Psoas muscle (tissue), 7 donors: ENCODE measurements at regions not wholly inside any gene's neighbourhood (a gene's known extent, or its start where the extent isn't known, plus 50 kb on each side); places are given as distances from the start of the nearest gene placed in this dataset.

ENCODE experiments used
- ATAC-seq, 4 donors: fragments of 200-7000 bp; cut with Tn5 transposase; one replicate each; pipeline ENCODE4 v1.9.1; 2020; ENCODE audit warnings: moderate library complexity in 3 of 4, mild to moderate bottlenecking in 2 of 4
- DNase-seq, 2 donors: peaks; one replicate each; pipeline ENCODE4 v3.0.0-alpha.2; 2020
- H3K27ac ChIP-seq: fragments of 200-600 bp; one replicate; pipeline ENCODE4 v1.8.0; 2022
- H3K27me3 ChIP-seq, 3 donors: fragments of 200-600 bp in 1 of 3; one replicate each; pipeline versions ENCODE4 v1.6.1 to v1.8.0; 2013 to 2022; ENCODE audit warnings: low read length in 2 of 3, mild to moderate bottlenecking in 2 of 3, moderate library complexity in 1 of 3; ENCODE audit not compliant: insufficient read depth in 3 of 3
- H3K36me3 ChIP-seq, 2 donors: fragments of 200-600 bp in 1 of 2; one replicate each; pipeline versions ENCODE4 v1.6.1 to v1.8.0; 2013 to 2022; ENCODE audit warnings: low read depth in 1 of 2, mild to moderate bottlenecking in 1 of 2, moderate library complexity in 1 of 2; ENCODE audit not compliant: insufficient read depth in 1 of 2
- H3K4me1 ChIP-seq: fragments of 200-600 bp; one replicate; pipeline ENCODE4 v1.8.0; 2022
- H3K4me3 ChIP-seq: fragments of 200-600 bp; one replicate; pipeline ENCODE4 v1.8.0; 2022; ENCODE audit warnings: mild to moderate bottlenecking
- H3K9me3 ChIP-seq: fragments of 200-600 bp; one replicate; pipeline ENCODE4 v1.8.0; 2022
- CTCF ChIP-seq: fragments of 200-600 bp; IDR thresholded peaks from one replicate; pipeline ENCODE4 v1.8.0; 2022; ENCODE audit warnings: antibody characterized with exemption
- WGBS, 3 donors: extraction: QIAGEN DNeasy Blood & Tissue Kit; methylation state at CpG; one replicate each; pipeline versions ENCODE4 v1.1.6 to v1.1.7; 2013; 5-methylcytosine and 5-hydroxymethylcytosine counted together
- intact Hi-C, 2 donors: fragments of 100-400 bp; cut with DNase I; formaldehyde crosslinking; loops; one replicate each; pipeline versions ENCODE4 v1.11.0 to v1.14.2; 2022
- donor health status: healthy with polysubstance abuse.
- donor health status: DM: no; HTN: no; CAD: no; lungs with moderate emphysema.
- donor health status: Bipolar disorder and iron deficiency.
- donor health status: healthy.
- donor health status: DM: yes; HTN: yes; CAD: no.
- donor health status: DM: no; HTN: no; CAD: no.
- donor health status: DM: yes; HTN: yes; CAD: no.

GRCh38 chr9:89752154-89752553, 147.3 kb downstream of the GADD45G start:
- intact Hi-C loops, result no loop called here
- H3K27me3 ChIP-seq, result no peaks in the 10 kb centered on the region
- ATAC-seq, result no peak
- no peak for DNase-seq
- peaks cover 10% of the 10 kb centered on the region for H3K4me1 ChIP-seq
- no peaks in the 10 kb centered on the region for H3K9me3 ChIP-seq
- H3K36me3 ChIP-seq, result no peaks in the 10 kb centered on the region
- no peak overlapping the region for H3K4me3 ChIP-seq
- H3K27ac ChIP-seq, result no peak overlapping the region
- 94 to 98% (median 96%) methylated on average over 4 of the region's 4 CpGs for WGBS, 3 donors
- no peak for TF ChIP-seq CTCF

GRCh38 chr9:89753472-89754055, 148.8 kb downstream of the GADD45G start:
- H3K36me3 ChIP-seq, result no peaks in the 10 kb centered on the region
- H3K27ac ChIP-seq, result no peak overlapping the region
- no peaks in the 10 kb centered on the region for H3K27me3 ChIP-seq
- no peak overlapping the region for H3K4me3 ChIP-seq
- intact Hi-C loops, result no loop called here
- no peak for TF ChIP-seq CTCF
- no peak for DNase-seq
- no peaks in the 10 kb centered on the region for H3K9me3 ChIP-seq
- H3K4me1 ChIP-seq, result peaks cover 10% of the 10 kb centered on the region
- no peak for ATAC-seq
- WGBS, 3 donors, result 85 to 90% (median 88%) methylated on average over 6 of the region's 6 CpGs

- ATAC-seq, result no peak
- no peaks in the 10 kb centered on the region for H3K9me3 ChIP-seq
- H3K4me3 ChIP-seq, result no peak overlapping the region
- H3K27ac ChIP-seq, result no peak overlapping the region
- no peaks in the 10 kb centered on the region for H3K27me3 ChIP-seq
- H3K4me1 ChIP-seq, result peaks cover 10% of the 10 kb centered on the region
- no peaks in the 10 kb centered on the region for H3K36me3 ChIP-seq
- DNase-seq, result no peak
- 94 to 100% (median 96%) methylated on average over 1 of the region's 1 CpG for WGBS, 3 donors
- TF ChIP-seq CTCF, result no peak
- intact Hi-C loops, result no loop called here
These were observed 149.4 kb downstream of the GADD45G start for GRCh38 chr9:89754193-89754592.

DNA sequence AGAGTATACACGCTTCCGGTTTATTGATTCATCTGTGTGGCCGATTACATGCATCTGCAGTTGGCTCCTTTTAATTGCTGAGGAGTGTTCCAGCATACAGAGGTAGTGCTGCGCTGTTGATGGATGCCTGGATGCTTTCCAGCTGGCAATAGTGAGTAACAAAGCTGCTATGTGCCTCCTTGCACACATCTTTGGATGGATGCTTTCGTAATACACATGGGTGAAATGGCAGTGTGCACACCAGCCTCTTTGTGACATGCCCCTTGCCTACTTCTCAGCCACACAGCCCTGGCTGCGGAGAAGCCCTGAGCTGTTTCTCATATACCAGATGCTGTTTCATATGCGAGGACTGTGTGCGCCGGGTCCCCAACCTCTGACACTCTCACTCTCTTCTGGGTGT, 151.0 kb downstream of the GADD45G start:
- no peaks in the 10 kb centered on the region for H3K27me3 ChIP-seq
- no peak for DNase-seq
- no peaks in the 10 kb centered on the region for H3K36me3 ChIP-seq
- no peak for TF ChIP-seq CTCF
- no peak overlapping the region for H3K4me3 ChIP-seq
- H3K4me1 ChIP-seq, result peaks cover 10% of the 10 kb centered on the region
- no peak for ATAC-seq
- intact Hi-C loops, result no loop called here
- WGBS, 3 donors, result 74 to 80% (median 80%) methylated on average over 9 of the region's 9 CpGs
- H3K27ac ChIP-seq, result no peak overlapping the region
- H3K9me3 ChIP-seq, result no peaks in the 10 kb centered on the region

DNA sequence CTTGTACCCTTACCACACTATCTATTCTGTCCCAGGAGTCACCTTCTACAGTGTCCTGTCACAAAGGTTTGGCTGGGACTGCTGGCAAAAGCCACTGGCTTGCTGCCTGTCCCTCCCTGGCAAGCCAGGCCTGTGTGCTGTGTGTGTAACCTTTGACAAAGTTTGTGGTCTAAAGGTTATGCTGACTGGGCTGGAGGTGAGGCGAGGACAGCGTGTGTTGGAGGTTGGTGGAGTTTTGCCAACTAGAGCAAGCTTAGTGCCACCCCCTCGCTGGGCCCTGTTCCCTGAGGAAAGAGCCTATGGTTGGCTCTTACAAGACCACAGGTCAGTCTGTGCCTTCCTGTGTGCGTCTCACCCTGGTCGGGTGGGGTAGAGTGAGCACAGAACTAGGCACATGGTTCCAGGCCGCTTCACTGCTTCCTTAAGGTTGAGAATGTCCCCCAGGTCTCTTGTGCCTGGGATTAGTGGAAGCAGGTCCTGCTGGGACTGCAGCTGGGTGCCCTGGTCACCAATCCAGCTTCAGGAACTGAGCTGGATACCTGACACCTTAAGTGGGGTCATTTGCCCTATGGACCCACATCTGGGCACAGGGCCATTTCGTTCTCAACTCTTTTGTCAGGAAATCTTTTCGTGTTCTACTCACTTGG, 152.2 kb downstream of the GADD45G start:
- Histone ChIP-seq H3K27ac (no peak overlapping the region), H3K4me3 (no peak overlapping the region), H3K36me3 (no peaks in the 10 kb centered on the region), H3K27me3 (no peaks in the 10 kb centered on the region), H3K4me1 (peaks cover 10% of the 10 kb centered on the region), H3K9me3 (no peaks in the 10 kb centered on the region)
- DNase-seq (peak in 1 of 2 donors; percentile 72), ATAC-seq (peak; percentile 84 to 90 (median 86))
- intact Hi-C loops, result no loop called here
- TF ChIP-seq CTCF, result no peak
- 43 to 62% (median 61%) methylated on average over 8 of the region's 8 CpGs for WGBS, 3 donors
